CD8-positive, alpha-beta memory T cell (primary cell): ENCODE measurements at regions not wholly inside any gene's neighbourhood (a gene's known extent, or its start where the extent isn't known, plus 50 kb on each side); places are given as distances from the start of the nearest gene placed in this dataset.

Source experiments
- CTCF ChIA-PET: fragments of 350-600 bp; sonication (Branson Sonifier 250); formaldehyde crosslinking; loops from one replicate; lab custom pipeline; 2021; ENCODE audit warnings: antibody characterized with exemption; lab: Charles Lee
- POLR2A ChIA-PET: fragments of 350-600 bp; sonication (Branson Sonifier 250); formaldehyde crosslinking; loops from one replicate; lab custom pipeline; 2021; ENCODE audit warnings: antibody characterized with exemption; lab: Charles Lee
- DNase-seq, 5 donors: peaks; one replicate each; pipeline versions ENCODE4 v3.0.0 to v3.0.0-alpha.2; 2020 to 2022; ENCODE audit warnings: mixed read lengths in 1 of 5
- H3K27ac ChIP-seq: one replicate; pipeline ENCODE4 v1.7.0; 2013; ENCODE audit warnings: low read depth, mild to moderate bottlenecking, low read length, moderate library complexity
- H3K27me3 ChIP-seq: 2 replicates; pipeline ENCODE4 v1.7.0; 2013; ENCODE audit warnings: low read length, mild to moderate bottlenecking; ENCODE audit not compliant: insufficient read depth, poor library complexity, severe bottlenecking
- H3K36me3 ChIP-seq: 2 replicates; pipeline ENCODE4 v1.7.0; 2013; ENCODE audit warnings: mild to moderate bottlenecking, low read length, moderate library complexity; ENCODE audit not compliant: insufficient read depth
- H3K4me1 ChIP-seq: 2 replicates; pipeline ENCODE4 v1.7.0; 2013; ENCODE audit warnings: mild to moderate bottlenecking, low read length, moderate library complexity; ENCODE audit not compliant: insufficient read depth
- H3K4me3 ChIP-seq: 2 replicates; pipeline ENCODE4 v1.7.0; 2013; ENCODE audit warnings: mild to moderate bottlenecking, low read length
- H3K9me3 ChIP-seq: 2 replicates; pipeline ENCODE4 v1.7.0; 2013; ENCODE audit warnings: mild to moderate bottlenecking, low read length
- H3K27ac Mint-ChIP-seq, 8 donors: one replicate each; pipeline ENCODE4 v1.8.0; 2020 to 2021; ENCODE audit warnings: mixed read lengths in 8 of 8, mild to moderate bottlenecking in 6 of 8, inconsistent platforms in 3 of 8, moderate library complexity in 3 of 8
- H3K27me3 Mint-ChIP-seq, 2 donors: one replicate each; pipeline ENCODE4 v1.8.0; 2020 to 2021; ENCODE audit warnings: mixed read lengths in 2 of 2, mild to moderate bottlenecking in 1 of 2, moderate library complexity in 1 of 2
- H3K36me3 Mint-ChIP-seq, 3 donors: one replicate each; pipeline ENCODE4 v1.8.0; 2020 to 2021; ENCODE audit warnings: mixed read lengths in 3 of 3, inconsistent platforms in 1 of 3, mild to moderate bottlenecking in 1 of 3
- H3K4me1 Mint-ChIP-seq, 3 donors: one replicate each; pipeline ENCODE4 v1.8.0; 2020 to 2021; ENCODE audit warnings: mixed read lengths in 3 of 3, inconsistent platforms in 1 of 3, mild to moderate bottlenecking in 1 of 3
- H3K4me3 Mint-ChIP-seq, 7 donors: one replicate each; pipeline ENCODE4 v1.8.0; 2020 to 2021; ENCODE audit warnings: mixed read lengths in 7 of 7, mild to moderate bottlenecking in 6 of 7, moderate library complexity in 4 of 7, inconsistent platforms in 2 of 7
- H3K9me3 Mint-ChIP-seq, 5 donors: one replicate each; pipeline ENCODE4 v1.8.0; 2020 to 2022; ENCODE audit warnings: mixed read lengths in 5 of 5, mild to moderate bottlenecking in 3 of 5, moderate library complexity in 2 of 5, inconsistent platforms in 1 of 5

GRCh38 chr12:75641031-75641780, 129.8 kb upstream of the KRR1 start:
- peaks cover 13 to 15% (median 14%) of the 10 kb centered on the region in 3 donors for H3K4me1 Mint-ChIP-seq
- ChIA-PET CTCF (interaction anchor here (1.7 kb wide), 1 partner anchor 390 kb away, joined by 5 read pairs; the partner anchor contains the start of gene PHLDA1), POLR2A (interaction anchor here (0.5 to 0.6 kb wide), 2 partner anchors 370 to 388 kb away, joined by 3 read pairs; no protein-coding TSS in a partner anchor)
- no peaks in the 10 kb centered on the region for H3K27me3 Mint-ChIP-seq
- Histone ChIP-seq H3K27ac (no peak overlapping the region), H3K4me3 (no peak overlapping the region), H3K36me3 (no peaks in the 10 kb centered on the region), H3K27me3 (no peaks in the 10 kb centered on the region), H3K4me1 (peaks cover 12% of the 10 kb centered on the region), H3K9me3 (no peaks in the 10 kb centered on the region)
- DNase-seq: peak in 3 of 5 donors; percentile 1 to 60 (median 19)
- H3K36me3 Mint-ChIP-seq: no peaks in the 10 kb centered on the region
- peak overlapping the region in 5 of 8 donors; percentile 13 to 87 (median 64) for H3K27ac Mint-ChIP-seq
- peak overlapping the region in 5 of 7 donors; percentile 12 to 86 (median 32) for H3K4me3 Mint-ChIP-seq
- no peaks in the 10 kb centered on the region for H3K9me3 Mint-ChIP-seq

DNA sequence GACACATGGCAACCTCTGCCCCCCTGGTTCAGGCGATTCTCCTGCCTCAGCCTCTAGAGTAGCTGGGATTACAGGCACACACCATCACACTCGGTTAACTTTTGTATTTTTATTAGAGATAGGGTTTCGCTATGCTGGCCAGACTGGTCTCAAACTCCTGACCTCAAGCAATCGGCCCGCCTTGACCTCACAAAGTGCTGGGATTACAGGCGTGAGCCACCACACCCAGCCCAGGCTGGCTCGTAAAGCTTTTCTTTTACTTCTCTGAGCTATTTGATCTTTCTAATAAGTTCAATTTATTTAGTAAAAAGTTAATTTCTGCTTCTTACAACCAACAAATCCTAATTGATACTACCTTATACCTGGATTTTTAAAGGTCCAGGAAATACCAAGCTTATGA, 127.4 kb upstream of the KRR1 start:
- DNase-seq: no peak
- no peaks in the 10 kb centered on the region for H3K36me3 Mint-ChIP-seq
- no peaks in the 10 kb centered on the region for H3K9me3 Mint-ChIP-seq
- ChIA-PET POLR2A (interaction anchor here (0.6 kb wide), 1 partner anchor 12 kb away, joined by 3 read pairs; no protein-coding TSS in a partner anchor), CTCF (interaction anchor here (0.7 kb wide), 1 partner anchor 11 kb away, joined by 3 read pairs; no protein-coding TSS in a partner anchor)
- H3K27me3 ChIP-seq: no peaks in the 10 kb centered on the region
- H3K4me3 Mint-ChIP-seq: no peak overlapping the region
- H3K27ac ChIP-seq: no peak overlapping the region
- H3K4me1 Mint-ChIP-seq: peaks cover 18 to 22% (median 19%) of the 10 kb centered on the region in 3 donors
- H3K27ac Mint-ChIP-seq: no peak overlapping the region
- no peaks in the 10 kb centered on the region for H3K27me3 Mint-ChIP-seq
- no peaks in the 10 kb centered on the region for H3K36me3 ChIP-seq
- peaks cover 12% of the 10 kb centered on the region for H3K4me1 ChIP-seq
- H3K4me3 ChIP-seq: no peak overlapping the region
- no peaks in the 10 kb centered on the region for H3K9me3 ChIP-seq

GRCh38 chr12:75636607-75637006, 125.2 kb upstream of the KRR1 start:
- H3K27me3 ChIP-seq: no peaks in the 10 kb centered on the region
- Mint-ChIP-seq H3K27ac (no peak overlapping the region), H3K36me3 (peaks cover 0 to 3% (median 0%) of the 10 kb centered on the region in 3 donors), H3K4me1 (peaks cover 17 to 22% (median 18%) of the 10 kb centered on the region in 3 donors), H3K9me3 (no peaks in the 10 kb centered on the region), H3K27me3 (no peaks in the 10 kb centered on the region), H3K4me3 (no peak overlapping the region)
- H3K9me3 ChIP-seq: no peaks in the 10 kb centered on the region
- ChIA-PET POLR2A (no interaction called here), CTCF (no interaction called here)
- DNase-seq: no peak
- no peak overlapping the region for H3K4me3 ChIP-seq
- H3K27ac ChIP-seq: no peak overlapping the region
- H3K36me3 ChIP-seq: no peaks in the 10 kb centered on the region
- H3K4me1 ChIP-seq: peaks cover 9% of the 10 kb centered on the region

GRCh38 chr12:75635606-75636444, 124.4 kb upstream of the KRR1 start:
- H3K4me3 ChIP-seq: no peak overlapping the region
- Mint-ChIP-seq H3K4me3 (no peak overlapping the region), H3K36me3 (peaks cover 0 to 3% (median 0%) of the 10 kb centered on the region in 3 donors), H3K27me3 (no peaks in the 10 kb centered on the region), H3K9me3 (no peaks in the 10 kb centered on the region), H3K4me1 (peaks cover 10 to 14% (median 11%) of the 10 kb centered on the region in 3 donors), H3K27ac (no peak overlapping the region)
- ChIA-PET CTCF (no interaction called here), POLR2A (no interaction called here)
- H3K9me3 ChIP-seq: no peaks in the 10 kb centered on the region
- peaks cover 2% of the 10 kb centered on the region for H3K4me1 ChIP-seq
- peak in 1 of 5 donors; percentile 15 for DNase-seq
- no peaks in the 10 kb centered on the region for H3K36me3 ChIP-seq
- H3K27ac ChIP-seq: no peak overlapping the region
- H3K27me3 ChIP-seq: no peaks in the 10 kb centered on the region

GRCh38 chr12:75634244-75635222, 123.1 kb upstream of the KRR1 start:
- Histone ChIP-seq H3K27me3 (no peaks in the 10 kb centered on the region), H3K4me3 (no peak overlapping the region), H3K27ac (no peak overlapping the region), H3K4me1 (no peaks in the 10 kb centered on the region), H3K36me3 (no peaks in the 10 kb centered on the region), H3K9me3 (no peaks in the 10 kb centered on the region)
- Mint-ChIP-seq H3K36me3 (peaks cover 0 to 3% (median 0%) of the 10 kb centered on the region in 3 donors), H3K27ac (no peak overlapping the region), H3K4me1 (peaks cover 4 to 9% (median 4%) of the 10 kb centered on the region in 3 donors), H3K4me3 (no peak overlapping the region), H3K9me3 (peaks cover 0 to 3% (median 0%) of the 10 kb centered on the region in 5 donors), H3K27me3 (no peaks in the 10 kb centered on the region)
- ChIA-PET POLR2A (no interaction called here), CTCF (no interaction called here)
- DNase-seq: no peak

GRCh38 chr12:75633789-75634188, 122.4 kb upstream of the KRR1 start:
- peaks cover 4 to 9% (median 4%) of the 10 kb centered on the region in 3 donors for H3K4me1 Mint-ChIP-seq
- ChIA-PET CTCF (no interaction called here), POLR2A (no interaction called here)
- no peaks in the 10 kb centered on the region for H3K27me3 Mint-ChIP-seq
- DNase-seq: no peak
- no peaks in the 10 kb centered on the region for H3K36me3 ChIP-seq
- no peak overlapping the region for H3K27ac Mint-ChIP-seq
- H3K4me1 ChIP-seq: no peaks in the 10 kb centered on the region
- no peaks in the 10 kb centered on the region for H3K27me3 ChIP-seq
- H3K27ac ChIP-seq: no peak overlapping the region
- H3K4me3 ChIP-seq: no peak overlapping the region
- H3K9me3 Mint-ChIP-seq: peaks cover 0 to 3% (median 0%) of the 10 kb centered on the region in 5 donors
- peaks cover 0 to 3% (median 0%) of the 10 kb centered on the region in 3 donors for H3K36me3 Mint-ChIP-seq
- no peaks in the 10 kb centered on the region for H3K9me3 ChIP-seq
- no peak overlapping the region for H3K4me3 Mint-ChIP-seq

- Mint-ChIP-seq H3K27ac (no peak overlapping the region), H3K4me1 (peaks cover 4 to 9% (median 4%) of the 10 kb centered on the region in 3 donors), H3K27me3 (no peaks in the 10 kb centered on the region), H3K36me3 (peaks cover 0 to 3% (median 0%) of the 10 kb centered on the region in 3 donors), H3K9me3 (peaks cover 0 to 3% (median 0%) of the 10 kb centered on the region in 5 donors), H3K4me3 (no peak overlapping the region)
- H3K4me1 ChIP-seq: no peaks in the 10 kb centered on the region
- ChIA-PET POLR2A (no interaction called here), CTCF (no interaction called here)
- H3K36me3 ChIP-seq: no peaks in the 10 kb centered on the region
- no peak overlapping the region for H3K27ac ChIP-seq
- no peaks in the 10 kb centered on the region for H3K27me3 ChIP-seq
- no peak for DNase-seq
- no peaks in the 10 kb centered on the region for H3K9me3 ChIP-seq
- no peak overlapping the region for H3K4me3 ChIP-seq
Observed at GRCh38 chr12:75632442-75632841, 121.0 kb upstream of the KRR1 start.
